Osteocyte (in vitro differentiated cells): ENCODE measurements at regions not wholly inside any gene's neighbourhood (a gene's known extent, or its start where the extent isn't known, plus 50 kb on each side); places are given as distances from the start of the nearest gene placed in this dataset.

ENCODE experiments used
- DNase-seq: peaks from one replicate; pipeline ENCODE4 v3.0.0; 2021; ENCODE audit warnings: mixed read lengths; ENCODE audit not compliant: unreplicated experiment; ENCODE audit errors: extremely low spot score
- H3K27ac Mint-ChIP-seq: one replicate; pipeline ENCODE4 v1.8.0; 2021; ENCODE audit warnings: mild to moderate bottlenecking, mixed read lengths; ENCODE audit not compliant: unreplicated experiment
- H3K27me3 Mint-ChIP-seq: one replicate; pipeline ENCODE4 v1.8.0; 2021; ENCODE audit warnings: mixed read lengths; ENCODE audit not compliant: unreplicated experiment
- H3K36me3 Mint-ChIP-seq: one replicate; pipeline ENCODE4 v1.8.0; 2021; ENCODE audit warnings: mixed read lengths; ENCODE audit not compliant: unreplicated experiment
- H3K4me1 Mint-ChIP-seq: one replicate; pipeline ENCODE4 v1.8.0; 2021; ENCODE audit warnings: mixed read lengths; ENCODE audit not compliant: unreplicated experiment
- H3K4me3 Mint-ChIP-seq: one replicate; pipeline ENCODE4 v1.8.0; 2021; ENCODE audit warnings: mild to moderate bottlenecking, moderate library complexity, mixed read lengths; ENCODE audit not compliant: unreplicated experiment
- H3K9me3 Mint-ChIP-seq: one replicate; pipeline ENCODE4 v1.8.0; 2021; ENCODE audit warnings: mixed read lengths; ENCODE audit not compliant: unreplicated experiment
- CTCF ChIP-seq: fragments of 200-600 bp; sonication (generic); IDR thresholded peaks from 2 replicates; pipeline ENCODE4 v1.5.0; 2021; ENCODE audit warnings: antibody characterized with exemption, mild to moderate bottlenecking, moderate library complexity

- H3K4me1 Mint-ChIP-seq: peaks cover 6% of the 10 kb centered on the region
- peaks cover 16% of the 10 kb centered on the region for H3K9me3 Mint-ChIP-seq
- TF ChIP-seq CTCF: no peak
- DNase-seq: no peak
- H3K27ac Mint-ChIP-seq: no peak overlapping the region
- no peaks in the 10 kb centered on the region for H3K27me3 Mint-ChIP-seq
- no peak overlapping the region for H3K4me3 Mint-ChIP-seq
- H3K36me3 Mint-ChIP-seq: no peaks in the 10 kb centered on the region
Observed at GRCh38 chr13:79966059-79966458, 374.9 kb downstream of the SPRY2 start.

- H3K27ac Mint-ChIP-seq: no peak overlapping the region
- H3K27me3 Mint-ChIP-seq: no peaks in the 10 kb centered on the region
- peaks cover 6% of the 10 kb centered on the region for H3K9me3 Mint-ChIP-seq
- no peak for TF ChIP-seq CTCF
- H3K4me1 Mint-ChIP-seq: no peaks in the 10 kb centered on the region
- DNase-seq: no peak
- no peaks in the 10 kb centered on the region for H3K36me3 Mint-ChIP-seq
- no peak overlapping the region for H3K4me3 Mint-ChIP-seq
Observed at GRCh38 chr13:79946556-79946955, 394.4 kb downstream of the SPRY2 start.

- Mint-ChIP-seq H3K9me3 (peaks cover 5% of the 10 kb centered on the region), H3K4me1 (peaks cover 8% of the 10 kb centered on the region), H3K36me3 (no peaks in the 10 kb centered on the region), H3K4me3 (no peak overlapping the region), H3K27ac (no peak overlapping the region), H3K27me3 (no peaks in the 10 kb centered on the region)
- no peak for TF ChIP-seq CTCF
- no peak for DNase-seq
Observed at GRCh38 chr13:79943346-79944023, 397.4 kb downstream of the SPRY2 start.

GRCh38 chr13:79941752-79942151 lies 399.2 kb downstream of the SPRY2 start:
- TF ChIP-seq CTCF: no peak
- H3K27me3 Mint-ChIP-seq: no peaks in the 10 kb centered on the region
- no peak overlapping the region for H3K27ac Mint-ChIP-seq
- peaks cover 21% of the 10 kb centered on the region for H3K4me1 Mint-ChIP-seq
- H3K9me3 Mint-ChIP-seq: no peaks in the 10 kb centered on the region
- no peak overlapping the region for H3K4me3 Mint-ChIP-seq
- no peak for DNase-seq
- no peaks in the 10 kb centered on the region for H3K36me3 Mint-ChIP-seq

- H3K27ac Mint-ChIP-seq: no peak overlapping the region
- no peaks in the 10 kb centered on the region for H3K36me3 Mint-ChIP-seq
- TF ChIP-seq CTCF: no peak
- no peaks in the 10 kb centered on the region for H3K9me3 Mint-ChIP-seq
- H3K27me3 Mint-ChIP-seq: no peaks in the 10 kb centered on the region
- no peak for DNase-seq
- peaks cover 40% of the 10 kb centered on the region for H3K4me1 Mint-ChIP-seq
- no peak overlapping the region for H3K4me3 Mint-ChIP-seq
Observed at GRCh38 chr13:79939689-79940088, 401.2 kb downstream of the SPRY2 start.
